Naive B cell (primary cell): ENCODE measurements at regions not wholly inside any gene's neighbourhood (a gene's known extent, or its start where the extent isn't known, plus 50 kb on each side); places are given as distances from the start of the nearest gene placed in this dataset.
A peak's percentile ranks its signal among the peaks of the same experiment; 100 is the strongest.
"Not testable (repeated sequence)": the region's sequence is repeated elsewhere in the genome, so short reads cannot be mapped to it uniquely, and the experiment has no call there.

Experiments used
- ATAC-seq, 2 donors: fragments of 150-1000 bp; cut with Tn5 transposase; 2 replicates each; pipeline ENCODE4 v1.10.0; 2021; ENCODE audit warnings: low read depth in 2 of 2, mild to moderate bottlenecking in 2 of 2, moderate library complexity in 2 of 2
- DNase-seq: peaks from one replicate; pipeline ENCODE4 v3.0.0; 2022
- H3K27ac Mint-ChIP-seq, 6 donors: one replicate each; pipeline ENCODE4 v1.8.0; 2020 to 2022; ENCODE audit warnings: mild to moderate bottlenecking in 6 of 6, mixed read lengths in 6 of 6, moderate library complexity in 5 of 6, inconsistent platforms in 2 of 6
- H3K27me3 Mint-ChIP-seq, 3 donors: one replicate each; pipeline ENCODE4 v1.8.0; 2021 to 2022; ENCODE audit warnings: mixed read lengths in 3 of 3, mild to moderate bottlenecking in 1 of 3
- H3K36me3 Mint-ChIP-seq, 2 donors: one replicate each; pipeline ENCODE4 v1.8.0; 2020 to 2022; ENCODE audit warnings: mixed read lengths in 2 of 2, inconsistent platforms in 1 of 2, mild to moderate bottlenecking in 1 of 2
- H3K4me1 Mint-ChIP-seq, 3 donors: one replicate each; pipeline ENCODE4 v1.8.0; 2020 to 2022; ENCODE audit warnings: mixed read lengths in 3 of 3, inconsistent platforms in 1 of 3, mild to moderate bottlenecking in 1 of 3, moderate library complexity in 1 of 3
- H3K4me3 Mint-ChIP-seq, 8 donors: one replicate each; pipeline ENCODE4 v1.8.0; 2020 to 2022; ENCODE audit warnings: mild to moderate bottlenecking in 8 of 8, mixed read lengths in 8 of 8, moderate library complexity in 8 of 8, inconsistent platforms in 2 of 8
- H3K9me3 Mint-ChIP-seq, 7 donors: one replicate each; pipeline ENCODE4 v1.8.0; 2020 to 2022; ENCODE audit warnings: mixed read lengths in 7 of 7, mild to moderate bottlenecking in 5 of 7, inconsistent platforms in 2 of 7, moderate library complexity in 1 of 7

DNA sequence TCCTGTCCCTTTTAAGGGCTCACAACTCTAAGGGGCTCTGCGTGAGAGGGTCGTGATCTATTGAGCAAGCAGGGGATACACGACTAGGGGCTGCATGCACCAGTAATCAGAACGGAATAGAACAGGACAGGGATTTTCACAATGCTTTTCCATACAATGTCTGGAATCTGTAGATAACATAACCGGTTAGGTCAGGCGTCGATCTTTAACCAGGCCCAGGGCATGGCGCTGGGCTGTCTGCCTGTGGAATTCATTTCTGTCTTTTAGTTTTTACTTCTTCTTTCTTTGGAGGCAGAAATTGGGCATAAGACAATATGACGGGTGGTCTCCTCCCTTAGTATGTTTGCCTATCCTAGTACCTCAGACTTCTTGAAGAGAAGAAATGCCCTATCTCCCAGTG, 666.8 kb upstream of the LCORL start:
- H3K4me3 Mint-ChIP-seq, H3K27ac Mint-ChIP-seq, H3K9me3 Mint-ChIP-seq, H3K36me3 Mint-ChIP-seq, H3K4me1 Mint-ChIP-seq, H3K27me3 Mint-ChIP-seq, ATAC-seq, DNase-seq: not testable (repeated sequence)

DNA sequence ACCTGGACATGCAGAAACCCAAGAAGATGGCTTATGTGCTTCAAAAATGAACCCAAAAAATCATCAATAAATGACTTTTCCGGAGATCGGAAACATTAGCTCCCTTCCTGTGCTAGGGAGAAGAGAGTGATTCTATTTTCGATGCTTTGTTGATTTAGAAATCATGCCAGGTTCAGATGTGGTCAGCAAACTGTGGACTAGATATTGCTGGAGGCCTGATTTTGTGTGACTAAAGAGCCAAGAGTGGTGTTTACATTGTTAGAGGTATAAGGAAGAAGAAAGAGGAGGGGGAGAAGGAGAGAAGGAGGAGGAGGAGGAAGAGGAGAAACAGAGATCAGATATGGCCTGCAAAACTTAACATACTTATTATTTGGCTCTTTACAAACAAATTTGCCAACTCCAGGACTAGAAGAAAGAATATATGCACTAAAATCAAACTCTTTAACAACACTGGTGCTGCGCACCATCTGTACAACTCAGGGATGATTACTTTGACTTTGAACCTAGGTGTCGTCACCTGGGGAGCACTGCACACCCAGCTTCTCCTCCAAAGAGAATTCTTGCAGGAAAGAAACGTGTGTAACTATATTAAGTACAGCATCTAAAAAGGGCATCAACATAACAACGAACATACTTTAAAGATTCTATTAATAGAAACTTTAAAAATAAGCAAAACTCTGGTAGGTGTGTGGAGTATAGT, 664.9 kb upstream of the LCORL start:
- ATAC-seq (no peak), DNase-seq (no peak)
- no peaks in the 10 kb centered on the region for H3K9me3 Mint-ChIP-seq
- H3K36me3 Mint-ChIP-seq: no peaks in the 10 kb centered on the region
- no peaks in the 10 kb centered on the region for H3K27me3 Mint-ChIP-seq
- H3K4me1 Mint-ChIP-seq: no peaks in the 10 kb centered on the region
- no peak overlapping the region for H3K4me3 Mint-ChIP-seq
- no peak overlapping the region for H3K27ac Mint-ChIP-seq

DNA sequence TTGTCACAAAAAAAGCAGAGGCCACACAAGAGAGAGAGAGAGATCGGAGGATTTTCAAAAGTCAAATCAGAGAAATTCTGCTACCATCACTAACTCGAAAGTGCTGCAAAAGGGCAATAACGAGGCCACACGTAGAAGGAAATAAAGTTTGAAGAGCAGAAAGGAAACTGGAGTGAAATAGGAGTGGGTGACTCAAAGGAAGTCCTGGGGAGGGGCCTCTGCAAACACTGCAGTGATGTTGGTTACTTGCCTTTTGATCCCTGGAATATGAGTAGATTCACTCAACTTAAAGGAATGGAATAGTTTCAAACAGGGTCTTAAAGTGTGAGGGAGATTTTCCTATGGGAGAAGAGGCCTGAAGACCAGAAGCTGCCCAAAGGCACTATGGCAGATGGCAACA, 663.4 kb upstream of the LCORL start:
- ATAC-seq: no peak

DNA sequence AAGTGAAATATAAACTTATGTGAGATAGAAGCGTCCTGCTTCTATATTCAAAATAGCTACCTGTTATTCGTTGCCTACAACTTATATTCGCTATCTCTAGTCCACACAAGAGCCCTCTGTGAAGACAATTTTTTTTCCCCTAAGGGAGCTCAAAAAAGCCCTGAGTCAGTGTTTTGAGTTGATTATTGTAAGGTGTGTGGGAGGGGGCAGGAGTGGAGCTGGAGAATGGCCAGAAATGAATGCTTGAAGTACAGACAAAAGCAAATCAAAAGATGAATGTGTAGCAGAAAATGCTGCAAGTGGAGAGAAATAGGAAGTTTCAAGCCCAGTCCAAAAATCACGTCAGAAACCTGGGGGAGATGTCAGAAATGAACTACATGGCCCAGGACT, 655.0 kb upstream of the LCORL start:
- H3K9me3 Mint-ChIP-seq: no peaks in the 10 kb centered on the region
- H3K4me1 Mint-ChIP-seq: no peaks in the 10 kb centered on the region
- ATAC-seq (no peak), DNase-seq (no peak)
- H3K27ac Mint-ChIP-seq: no peak overlapping the region
- H3K27me3 Mint-ChIP-seq: no peaks in the 10 kb centered on the region
- no peaks in the 10 kb centered on the region for H3K36me3 Mint-ChIP-seq
- no peak overlapping the region for H3K4me3 Mint-ChIP-seq

More for the DNA sequence above, 663.4 kb upstream of the LCORL start:
- H3K36me3 Mint-ChIP-seq: no peaks in the 10 kb centered on the region
- H3K27ac Mint-ChIP-seq: no peak overlapping the region
- H3K4me1 Mint-ChIP-seq: no peaks in the 10 kb centered on the region
- no peaks in the 10 kb centered on the region for H3K27me3 Mint-ChIP-seq
- H3K9me3 Mint-ChIP-seq: no peaks in the 10 kb centered on the region
- H3K4me3 Mint-ChIP-seq: no peak overlapping the region
- no peak for DNase-seq

DNA sequence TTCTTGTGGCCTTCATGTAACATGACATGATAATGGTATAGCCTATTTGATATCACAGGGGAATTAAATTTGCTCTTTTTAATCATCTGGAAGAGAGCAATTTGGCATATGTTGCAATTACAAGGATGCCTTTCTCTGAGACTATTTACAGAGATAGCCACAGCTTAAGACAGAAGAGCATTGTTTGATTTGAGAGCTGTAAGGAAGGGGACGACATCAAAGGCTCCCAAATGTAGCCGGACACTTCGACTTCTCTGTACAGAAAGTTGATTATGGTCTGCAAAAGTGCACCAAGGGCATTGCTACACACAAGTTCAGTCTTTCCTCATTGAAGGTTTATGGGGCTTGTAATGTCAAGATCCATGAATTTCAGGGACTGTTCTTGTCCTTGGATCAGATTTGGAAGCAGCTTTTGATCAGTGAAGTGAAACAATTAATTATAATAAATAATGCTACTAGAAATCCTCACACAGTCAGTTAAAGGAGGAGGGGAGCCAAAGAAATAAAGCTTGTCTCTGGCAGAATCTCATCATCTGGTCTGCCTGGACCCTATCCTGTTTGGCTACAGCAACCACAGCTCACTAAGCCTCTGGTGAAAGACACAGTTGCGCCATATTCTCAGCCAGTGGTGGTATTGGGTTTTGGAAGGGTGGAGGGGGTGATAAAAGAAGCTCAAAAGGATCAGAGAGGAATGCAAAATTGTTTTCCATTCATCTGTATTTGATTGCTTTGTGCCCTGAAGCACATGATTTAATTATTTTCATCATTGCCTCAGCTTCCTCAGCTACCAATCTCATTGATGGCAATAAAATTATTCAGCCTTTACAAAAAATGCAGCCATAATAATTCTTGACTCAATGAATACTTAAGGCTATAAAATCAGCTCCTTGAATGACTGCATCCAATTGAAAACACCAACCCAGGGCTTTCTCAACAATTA, 654.3 kb upstream of the LCORL start:
- H3K27ac Mint-ChIP-seq: peak overlapping the region in 1 of 6 donors; percentile 24
- H3K4me1 Mint-ChIP-seq: no peaks in the 10 kb centered on the region
- no peak for DNase-seq
- no peaks in the 10 kb centered on the region for H3K27me3 Mint-ChIP-seq
- no peaks in the 10 kb centered on the region for H3K9me3 Mint-ChIP-seq
- H3K4me3 Mint-ChIP-seq: no peak overlapping the region
- no peak for ATAC-seq
- no peaks in the 10 kb centered on the region for H3K36me3 Mint-ChIP-seq

DNA sequence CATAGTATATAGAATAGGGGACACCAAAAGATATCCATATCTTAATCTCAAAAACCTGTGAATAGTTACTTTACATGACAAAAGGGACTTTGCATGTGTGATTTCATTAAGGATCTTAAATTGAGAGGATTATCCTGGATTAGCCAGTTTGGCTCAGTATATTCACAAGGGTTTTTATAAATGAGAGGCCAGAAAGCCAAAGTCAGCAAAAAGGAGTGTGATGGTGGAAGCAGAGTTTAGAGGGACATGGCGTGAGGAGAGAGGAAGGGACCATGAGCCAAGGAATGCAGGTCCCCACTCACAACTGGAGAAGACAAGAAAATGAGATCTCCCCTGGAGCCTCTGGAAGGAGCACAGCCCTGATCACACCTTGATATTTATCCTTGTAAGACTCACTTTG, 648.5 kb upstream of the LCORL start:
- Mint-ChIP-seq H3K9me3 (peaks cover 0 to 5% (median 0%) of the 10 kb centered on the region in 7 donors), H3K27ac (no peak overlapping the region), H3K4me3 (no peak overlapping the region), H3K36me3 (no peaks in the 10 kb centered on the region), H3K4me1 (no peaks in the 10 kb centered on the region), H3K27me3 (no peaks in the 10 kb centered on the region)
- ATAC-seq: no peak
- no peak for DNase-seq

DNA sequence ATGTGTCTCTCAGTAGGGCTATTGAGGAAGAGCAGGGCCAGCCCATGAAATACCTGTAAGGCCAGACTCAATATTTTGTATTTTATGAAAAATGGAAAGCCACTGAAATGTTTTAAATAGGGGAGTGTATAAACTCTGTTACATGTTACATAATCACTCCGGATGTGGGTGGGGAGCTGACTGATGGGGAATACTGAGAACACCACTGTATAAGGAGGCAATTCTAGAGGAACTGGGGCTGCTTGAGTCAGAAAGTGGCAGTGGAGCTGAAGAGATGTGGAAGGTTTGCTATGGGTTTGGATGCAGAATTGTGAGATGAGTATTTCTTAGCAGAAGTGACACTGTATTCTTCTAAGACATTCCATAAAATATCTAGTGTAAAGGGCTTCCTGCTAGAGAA, 647.8 kb upstream of the LCORL start:
- Mint-ChIP-seq H3K27ac (no peak overlapping the region), H3K4me3 (no peak overlapping the region), H3K36me3 (no peaks in the 10 kb centered on the region), H3K4me1 (no peaks in the 10 kb centered on the region), H3K27me3 (no peaks in the 10 kb centered on the region), H3K9me3 (peaks cover 0 to 5% (median 0%) of the 10 kb centered on the region in 7 donors)
- ATAC-seq (no peak), DNase-seq (no peak)

DNA sequence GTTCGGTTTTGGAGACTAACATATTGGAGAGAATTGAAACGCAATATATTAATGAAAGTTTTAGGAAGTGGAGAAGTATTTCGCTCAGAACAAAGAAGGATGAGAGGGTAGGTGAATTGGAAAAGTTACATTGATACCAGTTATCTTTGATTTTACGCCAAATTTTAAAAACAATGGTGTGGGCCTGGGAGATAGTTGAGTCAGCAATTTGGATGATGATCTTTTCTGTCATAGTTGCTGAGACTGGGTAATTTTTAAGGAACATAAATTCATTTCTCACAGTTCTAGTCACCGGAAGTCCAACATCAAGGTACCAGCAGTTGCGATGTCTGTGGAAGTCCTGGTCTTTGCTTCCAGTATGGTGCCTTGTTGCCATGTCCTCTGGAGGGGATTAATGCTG, 644.8 kb upstream of the LCORL start:
- H3K36me3 Mint-ChIP-seq: no peaks in the 10 kb centered on the region
- no peak for ATAC-seq
- no peaks in the 10 kb centered on the region for H3K27me3 Mint-ChIP-seq
- DNase-seq: no peak
- no peak overlapping the region for H3K27ac Mint-ChIP-seq
- no peaks in the 10 kb centered on the region for H3K4me1 Mint-ChIP-seq
- H3K4me3 Mint-ChIP-seq: no peak overlapping the region
- peaks cover 0 to 8% (median 3%) of the 10 kb centered on the region in 7 donors for H3K9me3 Mint-ChIP-seq

DNA sequence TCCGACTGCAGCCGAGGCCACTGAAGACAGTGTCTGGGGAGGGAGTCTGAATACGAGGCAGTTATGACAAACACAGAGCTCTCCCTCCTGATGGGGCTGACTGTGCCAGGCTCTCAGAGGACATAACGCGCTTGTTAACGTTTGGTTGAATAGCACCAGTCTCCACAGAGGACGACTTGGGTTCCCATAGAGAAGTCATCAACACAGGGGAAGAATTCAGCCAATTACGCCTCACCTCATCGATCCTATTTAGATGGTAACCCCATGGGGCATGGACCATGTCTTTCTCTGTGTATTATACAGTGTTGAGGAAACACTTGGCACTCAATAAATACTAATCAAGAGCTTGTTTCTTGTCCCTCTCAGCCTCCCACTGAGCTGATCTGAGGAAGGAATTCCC, 642.6 kb upstream of the LCORL start:
- Mint-ChIP-seq H3K4me3 (no peak overlapping the region), H3K27me3 (no peaks in the 10 kb centered on the region), H3K36me3 (no peaks in the 10 kb centered on the region), H3K9me3 (peaks cover 0 to 8% (median under 1%) of the 10 kb centered on the region in 7 donors), H3K27ac (no peak overlapping the region), H3K4me1 (no peaks in the 10 kb centered on the region)
- no peak for DNase-seq
- ATAC-seq: no peak

DNA sequence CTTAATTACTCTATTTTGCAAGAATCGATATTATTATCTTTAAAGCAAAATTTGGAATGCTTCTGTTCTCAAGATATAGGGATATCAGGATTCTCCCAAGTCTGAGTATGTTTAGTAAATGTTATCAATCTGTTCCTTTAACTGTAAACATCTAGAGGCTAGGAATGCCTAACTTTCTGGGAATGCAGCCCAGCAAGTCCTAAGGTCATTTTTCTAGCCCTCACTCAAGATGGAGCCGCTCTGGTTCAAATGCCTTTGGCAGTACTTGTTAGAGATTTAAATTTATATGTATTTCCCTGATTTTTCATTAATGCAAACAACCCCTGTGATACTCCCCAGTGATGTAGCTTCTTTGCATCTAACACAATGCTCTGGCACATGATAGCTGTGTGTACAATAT, 623.8 kb upstream of the LCORL start:
- DNase-seq: no peak
- Mint-ChIP-seq H3K36me3 (peaks cover 0 to 8% of the 10 kb centered on the region in 2 donors), H3K4me1 (no peaks in the 10 kb centered on the region), H3K27me3 (no peaks in the 10 kb centered on the region), H3K4me3 (no peak overlapping the region), H3K9me3 (peaks cover 7 to 24% (median 14%) of the 10 kb centered on the region in 7 donors), H3K27ac (no peak overlapping the region)
- no peak for ATAC-seq

DNA sequence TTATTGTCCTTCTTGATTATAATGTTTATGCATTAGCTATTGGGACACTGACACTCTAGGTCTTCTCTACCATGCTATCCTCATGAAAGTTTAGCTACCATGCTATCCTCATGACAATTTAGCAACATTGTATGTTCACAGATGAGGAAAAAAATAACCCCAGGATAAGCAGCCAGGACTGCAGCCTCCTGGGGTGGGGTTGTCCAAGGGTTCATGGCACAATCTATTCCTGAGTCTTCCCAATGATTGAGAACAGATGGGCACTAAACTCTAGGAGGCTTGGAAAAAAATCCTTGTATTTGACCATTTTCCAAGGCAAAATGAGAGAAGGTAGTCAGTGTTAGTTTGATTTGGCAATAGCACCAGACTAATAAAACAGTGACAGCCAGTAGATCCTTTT, 619.8 kb upstream of the LCORL start:
- ATAC-seq: no peak
- H3K36me3 Mint-ChIP-seq: no peaks in the 10 kb centered on the region
- no peak overlapping the region for H3K4me3 Mint-ChIP-seq
- peaks cover 0 to 3% (median 0%) of the 10 kb centered on the region in 7 donors for H3K9me3 Mint-ChIP-seq
- no peak overlapping the region for H3K27ac Mint-ChIP-seq
- no peaks in the 10 kb centered on the region for H3K27me3 Mint-ChIP-seq
- H3K4me1 Mint-ChIP-seq: no peaks in the 10 kb centered on the region
- no peak for DNase-seq

DNA sequence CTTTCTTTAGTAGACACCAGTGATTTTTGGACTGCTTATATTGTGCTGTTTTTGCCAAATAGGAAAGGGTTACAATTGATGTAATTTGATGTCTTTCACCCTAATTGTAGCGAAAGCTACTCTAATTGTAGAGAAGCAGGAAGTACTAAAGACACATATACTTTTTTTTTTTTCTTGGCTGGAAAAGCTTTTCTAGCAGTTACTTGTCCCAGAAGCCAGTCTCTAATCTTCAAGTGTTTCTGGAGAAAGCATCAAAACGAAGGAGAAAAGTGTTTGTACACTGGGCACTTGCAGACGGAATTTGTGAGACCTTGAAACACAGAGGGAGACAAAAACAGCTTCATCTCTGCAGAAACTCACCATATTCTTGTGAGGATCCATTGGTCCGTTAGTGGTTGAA, 616.5 kb upstream of the LCORL start:
- Mint-ChIP-seq H3K4me3 (no peak overlapping the region), H3K27ac (no peak overlapping the region), H3K27me3 (peaks cover 0 to 5% (median 0%) of the 10 kb centered on the region in 3 donors), H3K36me3 (no peaks in the 10 kb centered on the region), H3K9me3 (peaks cover 0 to 2% (median 0%) of the 10 kb centered on the region in 7 donors), H3K4me1 (no peaks in the 10 kb centered on the region)
- no peak for DNase-seq
- no peak for ATAC-seq

DNA sequence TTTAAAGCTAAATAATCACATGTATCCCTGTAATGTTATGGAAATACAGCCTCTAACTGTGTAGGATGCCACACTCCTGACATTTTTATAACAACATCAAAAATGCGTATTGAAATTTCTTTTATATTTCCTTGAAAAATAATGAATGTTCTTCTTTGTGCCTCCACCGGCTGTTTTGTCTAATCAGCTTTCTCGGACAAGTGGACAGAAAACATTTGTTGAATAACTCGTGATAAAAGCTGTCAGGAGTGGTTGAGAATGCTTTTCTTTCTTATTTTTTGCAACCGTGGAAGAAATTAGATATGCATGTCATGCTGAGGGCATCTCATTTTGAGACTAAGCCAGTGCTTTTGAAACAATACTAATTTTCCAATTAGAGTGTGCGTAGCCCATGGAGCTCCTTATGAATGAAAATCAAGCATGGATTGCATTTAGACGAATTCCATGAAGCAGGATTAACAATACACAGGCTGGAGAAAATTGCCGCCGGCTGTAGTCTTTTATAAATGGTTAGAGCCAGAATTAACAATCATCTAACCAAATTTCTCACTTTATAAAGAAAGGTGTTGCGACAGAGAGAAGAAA, 614.5 kb upstream of the LCORL start:
- H3K4me1 Mint-ChIP-seq: no peaks in the 10 kb centered on the region
- ATAC-seq: no peak
- H3K27ac Mint-ChIP-seq: no peak overlapping the region
- H3K9me3 Mint-ChIP-seq: peaks cover 0 to 6% (median 0%) of the 10 kb centered on the region in 7 donors
- no peak overlapping the region for H3K4me3 Mint-ChIP-seq
- no peaks in the 10 kb centered on the region for H3K36me3 Mint-ChIP-seq
- DNase-seq: no peak
- H3K27me3 Mint-ChIP-seq: peaks cover 0 to 5% (median 0%) of the 10 kb centered on the region in 3 donors

DNA sequence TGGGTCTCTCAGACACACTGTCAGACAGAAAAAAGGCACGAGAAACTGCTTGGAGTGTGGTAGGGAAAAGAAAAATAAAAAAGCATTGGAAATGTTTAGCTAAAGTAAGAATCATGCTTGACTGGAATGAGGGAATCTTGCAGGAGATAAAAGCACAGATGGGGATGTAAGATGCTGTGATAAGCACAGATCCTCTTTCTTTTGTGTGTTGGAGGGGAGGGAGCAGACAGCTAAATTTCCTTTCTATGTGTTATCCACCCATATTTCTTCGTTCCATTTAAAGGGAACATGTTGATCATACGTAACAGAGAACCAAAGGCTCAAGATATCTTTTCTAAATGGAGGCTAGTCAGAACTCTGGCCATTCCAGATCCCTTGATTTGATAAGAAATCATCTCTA, 614.0 kb upstream of the LCORL start:
- Mint-ChIP-seq H3K36me3 (no peaks in the 10 kb centered on the region), H3K27ac (no peak overlapping the region), H3K9me3 (peaks cover 0 to 8% (median 0%) of the 10 kb centered on the region in 7 donors), H3K4me3 (no peak overlapping the region), H3K27me3 (peaks cover 0 to 5% (median 0%) of the 10 kb centered on the region in 3 donors), H3K4me1 (no peaks in the 10 kb centered on the region)
- no peak for DNase-seq
- no peak for ATAC-seq
